Stimulated activated CD4-positive, alpha-beta T cell treated with anti-CD3 and anti-CD28 coated beads, Interleukin-12 subunit alpha, Interleukin-12 subunit beta, amount 100 ng/mL, for 48 hours (primary cell): ENCODE measurements at regions not wholly inside any gene's neighbourhood (a gene's known extent, or its start where the extent isn't known, plus 50 kb on each side); places are given as distances from the start of the nearest gene placed in this dataset.

Experiments
- DNase-seq, 3 donors: peaks; one replicate each; pipeline ENCODE4 v3.0.0-alpha.2; 2020; ENCODE audit warnings: low read depth in 2 of 3, low spot score in 1 of 3

DNA sequence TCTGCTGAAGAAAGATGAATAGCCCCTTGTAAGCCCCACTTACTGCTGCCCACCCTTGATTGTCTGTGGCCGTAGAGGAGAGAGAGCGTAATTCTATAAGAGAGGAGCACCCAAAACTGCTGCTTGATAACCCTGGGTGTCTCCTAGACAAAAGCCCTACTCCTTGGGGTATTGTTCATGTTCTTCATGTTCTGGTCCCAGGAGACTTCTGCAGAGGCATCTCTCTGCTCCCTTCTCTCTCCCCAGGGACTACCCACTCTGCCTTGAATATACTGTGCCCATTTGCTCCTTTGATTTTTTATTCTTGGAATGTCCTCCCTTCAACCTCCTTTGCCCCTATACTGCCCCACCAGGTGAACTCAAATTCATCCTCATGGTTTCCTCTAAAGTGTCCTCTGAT is 417.8 kb upstream of the CADM1 start:
- no peak for DNase-seq

DNA sequence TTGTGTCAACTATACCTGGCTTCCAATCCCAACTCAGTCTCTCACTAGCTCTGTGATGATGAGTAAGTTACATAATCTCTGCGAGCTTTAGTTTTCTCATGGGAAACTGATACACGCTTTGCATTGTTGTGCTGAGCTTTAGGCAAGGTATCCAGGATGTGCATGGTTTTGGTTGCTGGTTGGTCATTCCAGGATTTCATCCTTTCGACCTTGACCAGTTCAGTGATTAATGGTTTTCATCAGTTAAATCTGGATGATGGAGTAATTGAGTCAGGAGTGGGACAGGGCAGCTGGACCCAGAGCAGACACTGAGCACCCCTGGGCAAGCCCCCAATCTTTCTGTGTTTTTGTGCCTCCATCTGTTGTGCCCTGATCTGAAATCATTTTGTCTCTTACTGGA is 417.3 kb upstream of the CADM1 start:
- no peak for DNase-seq

DNA sequence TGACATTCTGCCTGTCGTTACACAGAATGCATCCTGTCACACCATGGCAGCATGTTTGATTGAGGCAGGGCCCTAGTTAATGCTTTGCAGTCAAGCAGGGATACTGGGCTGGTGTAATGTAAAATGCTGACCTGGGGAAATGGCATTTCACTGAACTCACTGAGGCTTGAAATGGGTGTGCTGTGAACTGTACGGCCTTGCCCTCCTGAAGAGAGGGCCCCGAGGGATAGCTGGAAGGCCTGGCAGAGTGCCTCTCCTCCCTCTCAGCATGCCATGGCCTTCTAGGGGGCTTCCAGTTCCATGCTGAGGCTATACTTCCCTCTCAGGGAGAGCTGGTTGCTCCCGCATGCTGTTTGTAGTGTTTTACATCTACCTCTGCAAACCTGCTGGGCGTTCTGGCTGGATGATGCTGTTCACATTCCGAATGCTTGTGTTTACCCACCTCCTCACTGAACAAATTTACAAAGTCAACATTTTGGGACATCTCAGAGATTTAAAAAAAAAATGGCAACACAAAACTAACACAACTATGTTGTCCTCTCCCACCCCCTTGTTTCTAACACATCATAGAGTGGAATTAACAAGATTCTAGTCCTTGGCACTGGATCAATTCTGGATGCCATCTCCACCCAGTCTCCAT is 416.7 kb upstream of the CADM1 start:
- DNase-seq = no peak

DNA sequence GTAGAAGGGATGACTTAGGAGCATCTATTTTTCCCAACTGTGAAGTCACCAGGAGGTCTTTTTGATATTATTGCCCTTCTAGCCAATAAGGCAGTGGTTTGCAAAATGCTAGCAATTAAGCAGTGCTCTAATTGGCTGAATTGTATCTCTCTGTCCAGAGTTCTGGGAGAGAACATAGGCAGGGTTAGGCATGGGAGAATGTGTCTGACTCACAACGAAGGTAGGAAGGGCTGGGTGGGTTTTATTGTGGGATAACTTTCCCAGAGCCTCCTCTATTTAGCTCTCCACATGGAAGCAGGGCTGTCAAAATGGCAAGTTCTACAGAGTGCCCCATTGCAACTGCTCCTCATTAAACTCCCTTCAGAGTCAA is 415.9 kb upstream of the CADM1 start:
- no peak for DNase-seq

DNA sequence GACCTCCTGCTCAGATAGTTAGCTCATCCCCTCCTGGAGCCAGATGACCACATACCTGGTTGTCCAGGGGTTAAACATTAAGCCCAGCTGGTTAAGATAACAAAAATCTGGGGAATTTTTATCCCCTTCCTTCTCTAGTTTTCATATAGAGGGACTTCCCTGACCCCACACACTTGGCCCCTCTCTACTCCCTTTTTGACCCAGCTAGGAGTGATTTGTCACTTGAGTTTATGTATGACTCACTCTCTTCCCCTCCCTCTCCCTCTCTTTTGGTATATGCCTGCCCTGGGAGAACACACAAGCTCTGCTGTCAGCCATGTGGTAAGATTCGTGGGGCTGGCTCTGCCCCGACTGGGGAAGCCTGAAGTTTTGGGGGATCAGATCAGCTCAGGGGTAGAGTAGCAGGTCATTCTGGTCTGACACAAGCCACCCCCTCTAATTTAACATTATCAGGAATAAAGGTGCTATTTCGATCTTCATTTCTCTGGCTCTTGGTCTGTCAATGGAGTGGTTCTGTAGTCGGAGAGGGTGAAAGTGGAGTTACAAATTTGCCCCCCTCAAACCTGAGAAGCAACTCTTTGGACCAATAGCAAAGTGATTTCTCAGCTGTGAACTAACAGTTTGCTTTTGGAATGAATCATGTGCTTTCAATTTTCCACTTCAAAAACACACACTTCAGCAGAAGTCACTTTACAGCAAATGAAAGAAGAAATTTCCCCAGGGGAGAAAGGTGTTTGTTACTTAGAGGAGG is 415.3 kb upstream of the CADM1 start:
- peak in 1 of 3 donors; percentile 1 for DNase-seq

DNA sequence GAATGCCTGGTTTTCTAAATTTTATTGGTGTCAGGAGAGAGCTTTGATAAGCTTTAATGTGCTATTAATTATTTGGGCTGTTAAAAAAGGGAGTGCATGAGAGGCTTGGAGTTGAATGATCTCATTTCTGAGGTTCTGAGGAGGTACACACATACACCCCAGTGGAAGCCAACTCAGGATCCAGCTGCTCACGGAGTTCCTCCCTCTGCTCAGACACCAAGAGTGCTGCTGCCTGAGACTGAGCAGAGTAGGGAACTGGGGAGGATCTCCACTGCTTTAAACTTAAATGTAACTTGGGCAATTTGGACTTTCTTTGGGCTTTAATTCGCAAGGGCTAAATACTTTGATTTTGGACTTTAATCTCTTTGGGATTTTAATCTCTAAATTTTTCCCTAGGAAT is 414.4 kb upstream of the CADM1 start:
- DNase-seq = no peak

DNA sequence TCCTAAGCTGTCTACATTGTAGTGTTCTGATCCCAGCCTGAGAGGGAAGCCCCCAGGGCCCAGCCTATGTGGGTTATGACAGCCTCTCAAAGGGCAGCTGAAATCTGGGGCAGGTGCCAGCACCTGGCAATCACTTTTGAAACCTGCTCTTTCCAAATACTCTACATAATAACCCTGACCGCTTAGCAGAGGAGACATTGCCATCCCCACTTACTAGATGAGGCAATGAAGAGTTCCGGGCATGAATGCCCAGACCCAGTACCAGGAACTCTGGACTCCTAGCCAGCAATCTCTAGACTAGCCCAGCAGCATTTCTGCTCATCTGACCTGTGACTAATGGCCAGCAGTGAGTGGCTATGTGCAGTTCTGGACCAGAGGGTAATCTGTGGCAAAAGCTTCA is 412.4 kb upstream of the CADM1 start:
- DNase-seq = no peak

DNA sequence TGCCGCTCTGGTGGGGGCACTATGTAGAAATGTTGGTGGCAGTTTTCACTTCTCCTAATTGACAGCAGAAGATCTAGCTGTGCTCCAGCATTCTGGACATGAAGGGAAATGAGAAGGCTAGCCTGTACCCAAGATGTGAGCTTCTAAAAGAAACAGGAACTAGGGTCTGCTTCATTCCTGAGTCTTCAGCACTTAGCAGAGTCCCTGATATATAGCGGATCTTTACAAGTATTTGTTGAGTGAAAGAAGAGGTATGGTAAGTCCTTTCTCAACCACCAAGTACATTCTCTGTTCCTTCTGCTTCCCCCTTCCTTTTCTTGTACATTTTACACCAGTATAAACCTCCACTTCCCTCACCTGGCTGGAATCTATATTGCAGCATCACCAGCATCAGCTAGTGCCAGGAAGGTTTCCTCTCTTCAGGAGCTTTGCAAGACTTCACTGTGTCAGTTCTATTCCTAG is 408.3 kb upstream of the CADM1 start:
- no peak for DNase-seq

DNA sequence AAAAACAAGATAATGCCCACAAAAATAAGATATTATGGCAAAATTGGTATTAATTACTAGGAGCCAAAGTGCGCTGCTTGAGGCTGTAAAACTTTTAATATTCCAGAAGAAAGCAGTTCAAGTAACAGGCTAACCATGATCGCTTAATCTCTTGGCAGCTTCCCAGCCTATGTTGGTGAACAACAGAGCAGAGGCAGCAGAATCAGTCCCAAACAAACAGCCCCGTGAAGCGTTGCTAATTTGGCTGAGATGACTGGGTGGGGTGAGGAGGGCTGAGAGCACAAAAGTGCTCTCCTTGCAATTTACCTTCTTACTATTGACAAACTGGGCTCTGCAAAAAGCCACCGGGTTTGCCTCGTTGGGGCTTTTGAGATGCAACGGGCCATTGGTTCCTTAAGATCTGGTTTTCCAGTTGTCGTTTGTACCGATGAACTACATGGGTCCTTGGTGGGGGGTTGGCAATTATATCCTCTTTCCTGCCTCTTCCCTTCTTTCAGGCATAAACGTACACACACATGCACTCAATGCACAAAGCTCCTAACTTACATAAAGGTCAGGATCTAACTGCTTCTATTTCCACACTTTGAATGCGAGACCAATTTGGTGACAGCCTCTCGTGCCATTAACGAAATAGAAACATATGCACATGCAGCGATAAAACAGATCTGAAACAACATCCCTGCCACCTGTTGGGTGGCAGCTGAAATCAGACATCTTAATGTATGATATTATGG is 407.6 kb upstream of the CADM1 start:
- DNase-seq = no peak

DNA sequence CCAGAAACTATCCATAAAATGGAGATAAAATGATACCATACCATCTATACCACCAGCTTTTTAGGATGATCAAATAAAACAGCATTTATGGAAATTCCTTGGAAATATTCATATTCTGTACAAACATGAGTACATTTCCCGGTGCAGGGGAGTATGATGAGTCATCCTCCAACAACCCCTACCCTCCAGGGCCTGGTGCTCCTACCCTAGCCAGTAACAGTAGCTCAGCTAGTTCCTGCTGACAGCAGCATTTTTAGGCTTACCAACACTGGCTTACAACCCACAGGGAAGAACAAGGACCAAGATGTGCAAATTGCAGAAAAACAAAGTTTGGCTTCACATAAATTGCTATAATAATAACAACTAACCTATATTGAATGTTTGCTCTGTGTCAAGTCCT is 406.2 kb upstream of the CADM1 start:
- no peak for DNase-seq

DNA sequence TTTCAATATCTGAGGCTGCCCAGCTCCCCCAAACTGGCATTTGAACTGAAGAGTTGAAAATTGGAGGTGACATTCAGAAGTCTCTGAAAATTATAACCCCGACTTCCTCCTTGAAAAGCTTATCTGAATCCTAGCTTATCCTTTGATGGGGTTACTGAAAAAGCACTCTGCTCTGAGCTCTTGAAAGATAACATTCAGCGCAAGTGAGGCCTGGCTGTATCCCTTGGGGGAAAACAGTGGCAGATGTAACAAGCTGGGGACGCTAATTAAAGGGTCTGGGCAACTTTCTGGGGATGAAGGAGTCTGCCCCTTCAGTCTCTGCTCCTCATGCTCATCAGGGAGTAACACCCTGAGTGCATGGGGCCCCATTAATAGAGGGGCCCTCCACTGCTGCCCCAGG is 402.0 kb upstream of the CADM1 start:
- no peak for DNase-seq

DNA sequence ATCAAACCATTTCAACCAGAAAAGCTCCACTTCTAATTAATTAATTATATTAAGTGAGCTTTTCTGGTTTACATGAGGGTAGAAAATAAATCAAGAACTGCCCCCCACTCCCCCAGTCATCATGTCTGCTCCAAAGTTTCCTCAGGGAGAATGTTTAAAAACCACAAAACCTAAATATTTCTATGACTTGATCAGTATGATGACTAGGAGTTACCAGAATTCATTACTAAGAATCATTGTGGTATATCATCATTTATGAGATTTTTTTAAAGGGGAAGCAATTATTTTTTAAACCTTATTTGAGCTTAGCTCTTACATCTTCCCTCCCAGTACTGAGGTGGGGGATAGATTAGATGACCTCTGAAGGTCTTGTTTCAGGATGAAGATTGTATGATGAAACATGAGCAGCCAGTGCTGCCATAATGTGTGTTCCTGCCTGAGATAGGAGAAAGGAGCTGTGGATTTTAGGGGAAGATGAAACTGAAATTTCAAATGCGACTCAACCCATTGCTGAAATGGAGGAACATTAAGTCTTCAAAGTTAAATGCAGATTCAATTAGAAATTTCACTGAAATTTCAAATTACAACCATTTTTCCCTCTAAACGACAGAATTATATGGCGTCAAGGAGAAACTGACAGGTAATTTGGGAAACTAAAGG is 401.3 kb upstream of the CADM1 start:
- DNase-seq = no peak

DNA sequence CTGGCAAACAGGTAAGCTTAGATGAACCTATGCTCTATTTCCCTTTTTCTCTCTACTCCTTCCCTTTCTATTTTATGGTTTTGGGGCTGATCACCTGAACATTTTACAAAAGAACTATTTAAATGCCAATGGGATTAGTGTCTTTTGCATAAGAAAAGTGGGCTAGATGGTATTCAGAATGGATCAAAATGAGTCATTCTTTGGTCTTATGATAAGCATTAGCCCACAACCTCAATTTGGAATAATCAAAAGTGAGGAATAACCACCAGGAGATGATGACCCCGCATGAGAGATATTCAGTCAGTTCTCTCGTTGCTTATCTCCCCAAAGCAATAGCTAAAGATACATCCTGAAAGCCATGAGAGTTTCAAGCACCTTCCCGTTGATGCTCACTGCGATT is 399.0 kb upstream of the CADM1 start:
- DNase-seq = no peak

DNA sequence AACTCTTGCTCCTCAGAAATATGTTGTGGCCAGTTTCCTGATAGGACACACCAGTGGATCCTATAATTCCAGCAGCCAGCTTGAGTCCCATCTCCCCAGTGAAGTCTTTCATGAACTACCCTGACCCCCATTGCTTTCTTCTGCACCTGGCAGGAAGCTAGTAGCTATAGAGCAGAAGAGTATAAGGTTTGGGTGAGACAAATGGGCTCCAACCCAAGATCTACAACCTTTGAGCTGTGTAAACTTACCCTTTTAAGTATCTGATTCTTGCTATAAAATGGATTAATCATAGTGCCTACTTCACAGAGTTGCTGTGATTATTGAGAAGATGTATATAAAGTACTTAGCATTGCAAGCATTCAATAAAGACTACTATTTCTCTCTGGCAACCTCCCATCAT is 396.9 kb upstream of the CADM1 start:
- no peak for DNase-seq

DNA sequence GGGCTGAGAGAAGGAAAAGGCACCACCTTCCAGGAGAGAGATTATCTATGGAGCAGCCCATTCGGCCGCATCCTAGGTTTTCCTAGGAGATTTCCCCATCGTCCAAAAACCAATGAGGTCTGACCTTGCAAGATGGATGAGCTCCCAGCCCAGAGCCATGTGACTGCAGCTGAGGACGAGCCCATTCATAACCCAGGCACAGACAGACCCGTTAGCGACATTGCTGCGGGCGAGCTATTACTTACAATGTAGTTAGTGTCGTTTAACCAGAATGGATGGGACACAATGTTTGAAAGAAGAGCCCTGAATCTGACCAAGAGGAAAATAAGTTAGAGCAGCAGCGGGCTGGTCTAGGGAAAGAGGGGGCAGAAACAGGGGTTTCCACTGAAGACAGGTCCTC is 395.9 kb upstream of the CADM1 start:
- DNase-seq = no peak

DNA sequence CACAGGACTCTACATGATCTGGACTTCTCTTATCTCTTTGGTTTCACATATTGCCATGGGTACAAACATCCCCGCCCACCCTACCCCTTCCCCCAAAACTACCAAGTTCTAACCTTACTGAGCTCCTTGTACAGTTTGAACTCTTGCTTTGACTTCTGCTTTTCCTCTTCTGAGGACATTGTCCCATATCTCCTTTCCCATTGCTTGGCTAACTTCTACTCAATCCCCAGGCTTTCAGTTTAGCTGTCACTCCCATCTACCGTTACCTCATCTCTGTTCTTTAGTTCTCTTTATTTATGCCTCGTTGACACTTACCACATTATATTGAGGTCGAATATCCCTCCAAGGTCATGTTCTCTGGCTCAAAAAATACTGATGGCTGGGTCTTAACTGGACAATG is 393.5 kb upstream of the CADM1 start:
- DNase-seq = no peak

DNA sequence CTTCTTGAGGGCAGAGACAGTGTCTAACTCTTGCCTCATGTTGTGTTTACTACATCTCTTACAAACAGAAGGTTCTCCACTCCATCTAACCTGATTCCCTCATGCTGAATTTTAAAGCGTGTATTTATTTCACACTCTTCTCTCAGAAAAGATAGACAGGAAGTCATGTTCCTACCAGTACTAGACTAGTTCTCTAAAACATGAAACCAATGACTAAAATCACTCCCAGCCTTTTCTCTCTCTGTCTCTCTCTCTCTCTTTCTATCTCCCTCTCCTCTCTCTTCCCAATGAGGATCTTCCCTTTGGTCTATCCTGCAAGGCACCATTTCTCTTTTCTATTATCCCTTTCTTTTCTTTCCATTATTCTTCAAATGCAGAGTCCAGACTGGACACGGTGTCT is 391.9 kb upstream of the CADM1 start:
- DNase-seq = no peak

DNA sequence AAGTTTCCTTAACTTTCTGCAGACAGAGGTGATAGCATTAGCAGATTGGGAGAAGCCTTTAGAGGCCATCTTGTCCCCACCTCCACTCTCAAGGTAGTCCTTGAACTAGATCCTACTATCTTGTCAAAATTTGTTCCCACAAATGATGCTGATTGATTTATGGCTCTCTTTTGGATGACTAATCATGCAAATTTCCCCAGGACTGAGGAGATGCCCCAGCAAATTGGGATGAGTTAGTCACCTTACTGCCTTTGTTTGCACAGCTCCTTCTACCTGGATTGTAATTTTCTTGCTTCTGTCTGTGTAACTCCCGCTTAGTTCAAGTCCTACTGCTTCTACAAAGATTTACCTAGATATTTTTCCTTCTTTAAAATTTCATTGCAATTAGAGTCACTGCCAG is 391.4 kb upstream of the CADM1 start:
- DNase-seq = no peak

DNA sequence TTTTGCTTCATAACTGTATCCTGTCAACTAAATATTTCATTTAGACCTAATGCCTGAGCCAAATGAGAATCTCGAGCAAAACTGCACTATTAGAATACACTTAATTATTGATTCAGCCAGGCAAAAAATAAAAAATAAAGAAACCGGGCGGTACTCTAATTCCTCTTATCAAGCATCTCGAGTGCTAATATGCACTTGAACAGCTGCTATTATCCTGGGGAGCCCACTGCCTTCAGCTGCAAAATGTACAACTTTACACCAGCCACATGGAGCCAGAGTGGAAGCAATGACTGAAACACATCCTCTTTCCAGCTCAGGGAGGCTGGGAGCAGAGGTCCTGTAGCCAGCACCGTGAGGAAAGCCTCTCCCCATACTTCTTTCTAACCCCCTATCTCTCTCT is 390.0 kb upstream of the CADM1 start:
- no peak for DNase-seq

DNA sequence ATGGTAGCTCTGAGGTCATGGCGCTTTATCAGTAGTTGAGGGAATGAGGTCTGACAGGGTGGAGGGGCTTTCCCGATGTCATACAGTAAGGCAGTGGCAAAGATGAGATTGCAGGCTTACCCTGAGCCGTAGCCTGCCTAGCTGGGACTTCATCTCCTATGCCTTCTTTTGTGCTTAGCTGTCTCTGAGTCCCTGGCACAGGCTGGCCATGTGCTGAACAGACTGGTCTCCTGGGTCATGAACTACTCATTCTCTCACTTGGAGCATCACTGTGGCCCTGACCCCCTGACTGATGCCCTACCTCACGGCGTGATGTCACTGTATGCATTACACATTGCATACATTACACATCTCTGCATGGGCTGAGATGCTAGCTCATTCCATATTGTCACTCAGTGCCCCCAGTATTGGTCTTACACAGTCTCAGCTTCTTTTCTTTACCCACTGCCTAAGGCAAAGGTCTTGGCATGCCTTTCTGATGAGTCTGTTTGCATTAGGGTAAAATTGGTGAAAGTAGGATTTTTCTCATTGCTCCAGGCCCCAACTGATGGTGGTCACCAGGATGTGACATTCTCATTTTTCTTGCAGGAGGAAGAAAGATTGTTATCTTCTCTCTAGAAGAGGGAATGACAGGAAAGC is 389.4 kb upstream of the CADM1 start:
- DNase-seq = no peak

DNA sequence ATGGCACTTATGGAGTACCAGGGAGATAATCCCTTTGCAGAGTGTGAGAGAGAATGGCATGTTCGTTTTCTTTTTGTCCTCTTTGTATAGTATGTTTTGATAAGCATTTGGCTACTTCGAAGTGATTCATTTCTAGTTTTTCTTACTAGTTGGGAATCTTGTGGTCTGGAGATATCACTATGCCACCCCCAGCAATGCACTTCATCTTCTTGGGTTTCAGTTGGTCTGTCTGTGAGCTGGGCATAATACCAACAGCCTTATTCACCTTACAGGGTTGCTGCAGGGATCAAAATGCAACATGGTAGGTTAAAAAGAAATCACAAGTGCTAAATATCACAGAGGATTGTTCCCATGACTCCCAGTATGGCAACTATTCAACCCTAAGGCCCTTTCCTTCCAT is 387.8 kb upstream of the CADM1 start:
- DNase-seq = no peak
